ENCODE measurements at regions not wholly inside any gene's neighbourhood (a gene's known extent, or its start where the extent isn't known, plus 50 kb on each side); places are given as distances from the start of the nearest gene placed in this dataset.

- TF ChIP-seq EZH2phosphoT487 (IDR thresholded peaks at IDR 0.05; ENCODE audit: borderline replicate concordance) (no peak), CTCF (conservative IDR thresholded peaks at IDR 0.05; ENCODE audit: low read length) (no peak)
- H3K9me3 ChIP-seq (ENCODE audit: insufficient read depth, low read depth, low read length), result peaks cover 7% of the 10 kb centered on the region; the same call in 1 of the 2 replicates
Measured at GRCh38 chr6:163878698-163879097, 464.2 kb downstream of the QKI start.

GRCh38 chr6:163877877-163878639 lies 463.5 kb downstream of the QKI start:
- Histone ChIP-seq H3F3A (ENCODE audit: low read depth) (no peaks in the 10 kb centered on the region), H3K79me2 (ENCODE audit: insufficient read depth, low read length) (no peaks in the 10 kb centered on the region), H2AFZ (ENCODE audit: low read length) (no peak overlapping the region), H3K4me3 (ENCODE audit: low read length, poor library complexity, severe bottlenecking) (no peak overlapping the region), H3K4me1 (ENCODE audit: insufficient read depth, low read length, poor library complexity, severe bottlenecking) (no peaks in the 10 kb centered on the region), H3K9me3 (ENCODE audit: insufficient read depth, low read depth, low read length) (peaks cover 7% of the 10 kb centered on the region; the same call in 1 of the 2 replicates), H4K20me1 (ENCODE audit: insufficient read depth, low read length, poor library complexity, severe bottlenecking) (no peaks in the 10 kb centered on the region), H3K27me3 (ENCODE audit: insufficient read depth, low read length, poor library complexity, severe bottlenecking) (no peaks in the 10 kb centered on the region), H3K4me2 (ENCODE audit: low read depth, low read length, poor library complexity, severe bottlenecking) (no peak overlapping the region), H3K9me2 (replicated peaks; ENCODE audit: low read depth, low read length) (no peaks in the 10 kb centered on the region), H3K9ac (ENCODE audit: low read depth, low read length, poor library complexity, severe bottlenecking) (no peak overlapping the region), H3K36me3 (ENCODE audit: insufficient read depth, low read length) (no peaks in the 10 kb centered on the region)
- no peak for TF ChIP-seq CTCF (conservative IDR thresholded peaks at IDR 0.05; ENCODE audit: low read length)
- no peak for TF ChIP-seq EZH2phosphoT487 (IDR thresholded peaks at IDR 0.05; ENCODE audit: borderline replicate concordance)

More at GRCh38 chr6:163878698-163879097, 464.2 kb downstream of the QKI start:
- H3K9me2 ChIP-seq (replicated peaks; ENCODE audit: low read depth, low read length), result no peaks in the 10 kb centered on the region
- no peaks in the 10 kb centered on the region for H3K4me1 ChIP-seq (ENCODE audit: insufficient read depth, low read length, poor library complexity, severe bottlenecking)
- H3K27me3 ChIP-seq (ENCODE audit: insufficient read depth, low read length, poor library complexity, severe bottlenecking), result no peaks in the 10 kb centered on the region
- no peaks in the 10 kb centered on the region for H3K36me3 ChIP-seq (ENCODE audit: insufficient read depth, low read length)
- no peaks in the 10 kb centered on the region for H4K20me1 ChIP-seq (ENCODE audit: insufficient read depth, low read length, poor library complexity, severe bottlenecking)
- H2AFZ ChIP-seq (ENCODE audit: low read length), result no peak overlapping the region
- H3K79me2 ChIP-seq (ENCODE audit: insufficient read depth, low read length), result no peaks in the 10 kb centered on the region
- no peak overlapping the region for H3K4me2 ChIP-seq (ENCODE audit: low read depth, low read length, poor library complexity, severe bottlenecking)
- H3K4me3 ChIP-seq (ENCODE audit: low read length, poor library complexity, severe bottlenecking), result no peak overlapping the region
- no peaks in the 10 kb centered on the region for H3F3A ChIP-seq (ENCODE audit: low read depth)
- no peak overlapping the region for H3K9ac ChIP-seq (ENCODE audit: low read depth, low read length, poor library complexity, severe bottlenecking)

GRCh38 chr6:163876391-163876790 lies 461.9 kb downstream of the QKI start:
- H3K4me1 ChIP-seq (ENCODE audit: insufficient read depth, low read length, poor library complexity, severe bottlenecking), result no peaks in the 10 kb centered on the region
- no peaks in the 10 kb centered on the region for H3K27me3 ChIP-seq (ENCODE audit: insufficient read depth, low read length, poor library complexity, severe bottlenecking)
- TF ChIP-seq EZH2phosphoT487 (IDR thresholded peaks at IDR 0.05; ENCODE audit: borderline replicate concordance) (no peak), CTCF (conservative IDR thresholded peaks at IDR 0.05; ENCODE audit: low read length) (no peak)
- no peak overlapping the region for H3K4me2 ChIP-seq (ENCODE audit: low read depth, low read length, poor library complexity, severe bottlenecking)
- H3K4me3 ChIP-seq (ENCODE audit: low read length, poor library complexity, severe bottlenecking), result no peak overlapping the region
- H3K9me2 ChIP-seq (replicated peaks; ENCODE audit: low read depth, low read length), result no peaks in the 10 kb centered on the region
- H3K9ac ChIP-seq (ENCODE audit: low read depth, low read length, poor library complexity, severe bottlenecking), result no peak overlapping the region
- H4K20me1 ChIP-seq (ENCODE audit: insufficient read depth, low read length, poor library complexity, severe bottlenecking), result no peaks in the 10 kb centered on the region
- H2AFZ ChIP-seq (ENCODE audit: low read length), result no peak overlapping the region
- no peaks in the 10 kb centered on the region for H3K79me2 ChIP-seq (ENCODE audit: insufficient read depth, low read length)
- H3F3A ChIP-seq (ENCODE audit: low read depth), result no peaks in the 10 kb centered on the region
- no peaks in the 10 kb centered on the region for H3K36me3 ChIP-seq (ENCODE audit: insufficient read depth, low read length)
- peaks cover 7% of the 10 kb centered on the region; the same call in 1 of the 2 replicates for H3K9me3 ChIP-seq (ENCODE audit: insufficient read depth, low read depth, low read length)
